GM13977 (cell line): ENCODE measurements at regions not wholly inside any gene's neighbourhood (a gene's known extent, or its start where the extent isn't known, plus 50 kb on each side); places are given as distances from the start of the nearest gene placed in this dataset.

Experiments
- DNase-seq: peaks from one replicate; pipeline ENCODE4 v3.0.0; 2012; ENCODE audit warnings: low spot score
- CTCF ChIP-seq: IDR thresholded peaks from 2 replicates; pipeline ENCODE4 v1.5.1; 2012; ENCODE audit warnings: mild to moderate bottlenecking, control low read depth; ENCODE audit not compliant: insufficient read depth; ENCODE audit errors: extremely low read depth, missing control alignments
- in situ Hi-C: fragments of 300-500 bp; cut with MboI; formaldehyde crosslinking; loops from one replicate; pipeline ENCODE4 v1.12.0; 2022; ENCODE audit warnings: low sequenced_read_pairs, low pct_unique_long_range_greater_than_20kb, mixed read lengths, inconsistent platforms; ENCODE audit not compliant: unreplicated experiment

- DNase-seq = no peak
- TF ChIP-seq CTCF = no peak
- in situ Hi-C loops = no loop called here
These were observed 568.5 kb downstream of the CCSER2 start for GRCh38 chr10:84896909-84897308.

- in situ Hi-C loops = no loop called here
- TF ChIP-seq CTCF = no peak
- DNase-seq = no peak
These were observed 570.9 kb downstream of the CCSER2 start for GRCh38 chr10:84899268-84899667.

- in situ Hi-C loops = no loop called here
- TF ChIP-seq CTCF = no peak
- no peak for DNase-seq
These were observed 571.8 kb downstream of the CCSER2 start for GRCh38 chr10:84900141-84900540.

- TF ChIP-seq CTCF = no peak
- in situ Hi-C loops = no loop called here
- DNase-seq = no peak
These were observed 573.5 kb downstream of the CCSER2 start for GRCh38 chr10:84901885-84902284.

GRCh38 chr10:84902553-84902952 lies 574.2 kb downstream of the CCSER2 start:
- DNase-seq = no peak
- in situ Hi-C loops = no loop called here
- TF ChIP-seq CTCF = no peak

GRCh38 chr10:84903320-84903719 lies 574.9 kb downstream of the CCSER2 start:
- TF ChIP-seq CTCF = no peak
- in situ Hi-C loops = no loop called here
- DNase-seq = no peak

- in situ Hi-C loops = no loop called here
- DNase-seq = no peak
- no peak for TF ChIP-seq CTCF
These were observed 579.1 kb downstream of the CCSER2 start for GRCh38 chr10:84907461-84908009.
